Stimulated activated naive B cell treated with anti-CD40 and anti-IgM and Interleukin-4, amounts not matched to agents 10 μg/mL and 1 μg/mL and 100 μg/mL, for 72 hours (primary cell): ENCODE measurements at regions not wholly inside any gene's neighbourhood (a gene's known extent, or its start where the extent isn't known, plus 50 kb on each side); places are given as distances from the start of the nearest gene placed in this dataset.

Source experiments
- ATAC-seq, 2 donors: fragments of 150-1000 bp; cut with Tn5 transposase; replicated peaks; 2 replicates each; pipeline ENCODE4 v1.10.0; 2021; ENCODE audit warnings: moderate library complexity in 1 of 2
- DNase-seq: peaks from one replicate; pipeline ENCODE4 v3.0.0; 2021
- H3K27ac Mint-ChIP-seq: one replicate; pipeline ENCODE4 v1.8.0; 2022; ENCODE audit warnings: mild to moderate bottlenecking, mixed read lengths
- H3K27me3 Mint-ChIP-seq, 2 donors: one replicate each; pipeline ENCODE4 v1.8.0; 2022; ENCODE audit warnings: mixed read lengths in 2 of 2
- H3K36me3 Mint-ChIP-seq, 2 donors: one replicate each; pipeline ENCODE4 v1.8.0; 2022; ENCODE audit warnings: mixed read lengths in 2 of 2, mild to moderate bottlenecking in 1 of 2
- H3K4me1 Mint-ChIP-seq, 2 donors: one replicate each; pipeline ENCODE4 v1.8.0; 2022; ENCODE audit warnings: mixed read lengths in 2 of 2, mild to moderate bottlenecking in 1 of 2
- H3K4me3 Mint-ChIP-seq, 2 donors: one replicate each; pipeline ENCODE4 v1.8.0; 2022; ENCODE audit warnings: mild to moderate bottlenecking in 2 of 2, mixed read lengths in 2 of 2, moderate library complexity in 1 of 2
- H3K9me3 Mint-ChIP-seq, 2 donors: one replicate each; pipeline ENCODE4 v1.8.0; 2022; ENCODE audit warnings: mixed read lengths in 2 of 2, mild to moderate bottlenecking in 1 of 2

GRCh38 chr4:84441758-84442377 lies 57.2 kb downstream of the NKX6-1 start:
- Mint-ChIP-seq H3K36me3 (no peaks in the 10 kb centered on the region), H3K4me1 (no peaks in the 10 kb centered on the region), H3K27me3 (peaks cover 4 to 11% of the 10 kb centered on the region in 2 donors), H3K9me3 (no peaks in the 10 kb centered on the region), H3K4me3 (no peak overlapping the region), H3K27ac (no peak overlapping the region)
- ATAC-seq (no peak), DNase-seq (no peak)

GRCh38 chr4:84439996-84440395 lies 59.1 kb downstream of the NKX6-1 start:
- H3K27ac Mint-ChIP-seq = no peak overlapping the region
- no peak overlapping the region for H3K4me3 Mint-ChIP-seq
- no peak for DNase-seq
- H3K9me3 Mint-ChIP-seq = no peaks in the 10 kb centered on the region
- H3K36me3 Mint-ChIP-seq = no peaks in the 10 kb centered on the region
- H3K4me1 Mint-ChIP-seq = no peaks in the 10 kb centered on the region
- no peak for ATAC-seq
- H3K27me3 Mint-ChIP-seq = peaks cover 4 to 5% of the 10 kb centered on the region in 2 donors

GRCh38 chr4:84436812-84437211 lies 62.3 kb downstream of the NKX6-1 start:
- DNase-seq = no peak
- no peaks in the 10 kb centered on the region for H3K4me1 Mint-ChIP-seq
- no peak for ATAC-seq
- no peaks in the 10 kb centered on the region for H3K9me3 Mint-ChIP-seq
- no peaks in the 10 kb centered on the region for H3K27me3 Mint-ChIP-seq
- H3K36me3 Mint-ChIP-seq = no peaks in the 10 kb centered on the region
- H3K4me3 Mint-ChIP-seq = no peak overlapping the region
- H3K27ac Mint-ChIP-seq = no peak overlapping the region

GRCh38 chr4:84434344-84434743 lies 64.7 kb downstream of the NKX6-1 start:
- no peaks in the 10 kb centered on the region for H3K36me3 Mint-ChIP-seq
- H3K4me3 Mint-ChIP-seq = no peak overlapping the region
- no peaks in the 10 kb centered on the region for H3K9me3 Mint-ChIP-seq
- ATAC-seq (no peak), DNase-seq (no peak)
- H3K4me1 Mint-ChIP-seq = no peaks in the 10 kb centered on the region
- H3K27ac Mint-ChIP-seq = no peak overlapping the region
- no peaks in the 10 kb centered on the region for H3K27me3 Mint-ChIP-seq

- Mint-ChIP-seq H3K36me3 (no peaks in the 10 kb centered on the region), H3K9me3 (no peaks in the 10 kb centered on the region), H3K27me3 (no peaks in the 10 kb centered on the region), H3K4me3 (no peak overlapping the region), H3K4me1 (no peaks in the 10 kb centered on the region), H3K27ac (no peak overlapping the region)
- DNase-seq (no peak), ATAC-seq (no peak)
These were observed 65.4 kb downstream of the NKX6-1 start for GRCh38 chr4:84433633-84434222.

GRCh38 chr4:84432713-84433112 lies 66.4 kb downstream of the NKX6-1 start:
- ATAC-seq (no peak), DNase-seq (no peak)
- no peaks in the 10 kb centered on the region for H3K9me3 Mint-ChIP-seq

GRCh38 chr4:84420608-84421007 lies 78.5 kb downstream of the NKX6-1 start:
- Mint-ChIP-seq H3K27ac (no peak overlapping the region), H3K4me3 (no peak overlapping the region)

More at GRCh38 chr4:84432713-84433112, 66.4 kb downstream of the NKX6-1 start:
- Mint-ChIP-seq H3K27ac (no peak overlapping the region), H3K27me3 (no peaks in the 10 kb centered on the region), H3K36me3 (no peaks in the 10 kb centered on the region), H3K4me3 (no peak overlapping the region), H3K4me1 (no peaks in the 10 kb centered on the region)

GRCh38 chr4:84419201-84419600 lies 79.9 kb downstream of the NKX6-1 start:
- H3K4me3 Mint-ChIP-seq = no peak overlapping the region
- H3K27me3 Mint-ChIP-seq = no peaks in the 10 kb centered on the region
- peaks cover 0 to 3% of the 10 kb centered on the region in 2 donors for H3K9me3 Mint-ChIP-seq
- no peak for ATAC-seq
- no peaks in the 10 kb centered on the region for H3K36me3 Mint-ChIP-seq
- no peaks in the 10 kb centered on the region for H3K4me1 Mint-ChIP-seq
- DNase-seq = no peak
- no peak overlapping the region for H3K27ac Mint-ChIP-seq

More at GRCh38 chr4:84420608-84421007, 78.5 kb downstream of the NKX6-1 start:
- DNase-seq = no peak
- no peak for ATAC-seq
- Mint-ChIP-seq H3K36me3 (no peaks in the 10 kb centered on the region), H3K9me3 (peaks cover 0 to 6% of the 10 kb centered on the region in 2 donors), H3K4me1 (no peaks in the 10 kb centered on the region), H3K27me3 (no peaks in the 10 kb centered on the region)

- H3K36me3 Mint-ChIP-seq = no peaks in the 10 kb centered on the region
- no peak for ATAC-seq
- H3K9me3 Mint-ChIP-seq = peaks cover 0 to 3% of the 10 kb centered on the region in 2 donors
- H3K27ac Mint-ChIP-seq = no peak overlapping the region
- DNase-seq = no peak
- no peak overlapping the region for H3K4me3 Mint-ChIP-seq
- H3K27me3 Mint-ChIP-seq = no peaks in the 10 kb centered on the region
- no peaks in the 10 kb centered on the region for H3K4me1 Mint-ChIP-seq
These were observed 80.9 kb downstream of the NKX6-1 start for GRCh38 chr4:84417997-84418709.

GRCh38 chr4:84413976-84414375 lies 85.1 kb downstream of the NKX6-1 start:
- peaks cover 0 to 1% of the 10 kb centered on the region in 2 donors for H3K9me3 Mint-ChIP-seq

GRCh38 chr4:84413480-84413879 lies 85.6 kb downstream of the NKX6-1 start:
- ATAC-seq = no peak
- peaks cover 0 to 3% of the 10 kb centered on the region in 2 donors for H3K9me3 Mint-ChIP-seq
- H3K4me1 Mint-ChIP-seq = no peaks in the 10 kb centered on the region
- H3K27me3 Mint-ChIP-seq = no peaks in the 10 kb centered on the region
- H3K4me3 Mint-ChIP-seq = no peak overlapping the region
- DNase-seq = no peak
- no peak overlapping the region for H3K27ac Mint-ChIP-seq
- H3K36me3 Mint-ChIP-seq = no peaks in the 10 kb centered on the region

More at GRCh38 chr4:84413976-84414375, 85.1 kb downstream of the NKX6-1 start:
- Mint-ChIP-seq H3K27me3 (no peaks in the 10 kb centered on the region), H3K4me3 (no peak overlapping the region), H3K27ac (no peak overlapping the region), H3K36me3 (no peaks in the 10 kb centered on the region), H3K4me1 (no peaks in the 10 kb centered on the region)
- ATAC-seq (no peak), DNase-seq (no peak)

GRCh38 chr4:84412062-84412461 lies 87.0 kb downstream of the NKX6-1 start:
- Mint-ChIP-seq H3K4me3 (no peak overlapping the region), H3K27ac (no peak overlapping the region), H3K36me3 (no peaks in the 10 kb centered on the region), H3K27me3 (no peaks in the 10 kb centered on the region), H3K9me3 (peaks cover 0 to 3% of the 10 kb centered on the region in 2 donors), H3K4me1 (no peaks in the 10 kb centered on the region)
- ATAC-seq (no peak), DNase-seq (no peak)

GRCh38 chr4:84407554-84408407 lies 91.3 kb downstream of the NKX6-1 start:
- Mint-ChIP-seq H3K4me3 (no peak overlapping the region), H3K27me3 (no peaks in the 10 kb centered on the region), H3K9me3 (peaks cover 0 to 3% of the 10 kb centered on the region in 2 donors), H3K27ac (no peak overlapping the region), H3K36me3 (no peaks in the 10 kb centered on the region), H3K4me1 (no peaks in the 10 kb centered on the region)
- ATAC-seq = no peak
- DNase-seq = no peak

- peaks cover 0 to 1% of the 10 kb centered on the region in 2 donors for H3K9me3 Mint-ChIP-seq
- no peaks in the 10 kb centered on the region for H3K4me1 Mint-ChIP-seq
- ATAC-seq (no peak), DNase-seq (no peak)
- no peak overlapping the region for H3K27ac Mint-ChIP-seq
- no peaks in the 10 kb centered on the region for H3K36me3 Mint-ChIP-seq
- H3K4me3 Mint-ChIP-seq = no peak overlapping the region
- no peaks in the 10 kb centered on the region for H3K27me3 Mint-ChIP-seq
These were observed 95.4 kb downstream of the NKX6-1 start for GRCh38 chr4:84403656-84404055.
